GM18502 (cell line): ENCODE measurements at regions not wholly inside any gene's neighbourhood (a gene's known extent, or its start where the extent isn't known, plus 50 kb on each side); places are given as distances from the start of the nearest gene placed in this dataset.

Experiments used
- ATAC-seq: cut with Tn5 transposase; IDR thresholded peaks from one replicate; pipeline ENCODE4 v1.9.1; 2021; ENCODE audit warnings: mild to moderate bottlenecking; ENCODE audit not compliant: unreplicated experiment, poor library complexity

DNA sequence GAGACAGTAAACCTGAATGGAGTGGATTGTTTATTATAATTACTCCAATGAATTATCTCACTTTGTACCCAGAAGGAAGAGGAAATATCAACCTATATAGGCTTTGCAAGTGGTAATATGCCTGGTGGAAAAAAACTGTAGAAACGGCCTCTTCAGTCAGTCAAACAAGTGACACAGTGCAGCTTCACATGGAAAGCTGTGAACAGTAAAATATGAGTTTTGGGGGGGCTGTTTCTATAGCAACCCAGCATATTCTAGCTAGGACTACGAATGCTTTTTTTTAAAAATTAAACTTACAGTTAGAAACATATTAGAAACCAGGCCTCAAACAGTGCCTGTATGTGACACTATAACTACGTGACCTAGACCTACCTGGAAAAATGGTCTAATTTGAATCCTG lies 150.1 kb downstream of the PPP1R2C start:
- no peak for ATAC-seq

- no peak for ATAC-seq
These were observed 153.4 kb downstream of the PPP1R2C start for GRCh38 chrX:42624524-42624923.

DNA sequence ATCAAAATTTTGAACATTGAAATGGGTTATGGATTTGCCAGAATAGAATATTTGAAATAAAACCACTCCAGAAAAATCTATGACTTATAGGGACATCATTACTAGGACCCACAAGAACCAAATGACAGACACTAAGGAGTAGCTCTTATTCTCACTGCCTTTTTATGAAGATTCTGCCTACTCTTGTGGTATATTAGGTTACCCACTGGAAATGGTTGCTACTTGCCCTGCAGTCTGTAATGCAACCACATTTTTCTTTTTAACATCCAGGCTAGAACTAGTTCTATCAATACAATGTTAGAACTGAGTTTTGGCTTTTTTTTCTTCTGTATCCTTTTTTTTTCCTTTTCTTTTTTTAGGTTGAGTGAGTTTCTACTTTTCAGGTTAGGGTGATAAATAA lies 158.9 kb downstream of the PPP1R2C start:
- no peak for ATAC-seq

DNA sequence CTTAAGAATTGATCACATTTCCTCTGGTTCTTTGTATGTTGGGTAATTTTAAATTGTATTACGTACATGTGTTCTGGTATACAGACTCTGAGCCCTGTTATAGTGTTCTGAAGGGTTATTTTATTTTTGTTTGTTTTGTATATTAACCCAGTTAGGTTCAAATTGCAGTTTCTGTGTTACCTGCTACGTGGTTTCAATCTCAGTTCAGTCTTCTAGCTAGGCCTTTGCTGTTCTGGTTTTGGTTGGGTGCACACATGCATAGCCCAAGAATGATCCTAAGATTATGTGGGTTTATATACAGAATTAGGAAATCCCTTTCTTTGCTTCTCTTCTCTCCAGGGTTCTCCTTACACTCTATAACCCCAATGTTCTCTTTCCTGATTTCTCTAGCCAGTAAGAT lies 161.0 kb downstream of the PPP1R2C start:
- no peak for ATAC-seq

DNA sequence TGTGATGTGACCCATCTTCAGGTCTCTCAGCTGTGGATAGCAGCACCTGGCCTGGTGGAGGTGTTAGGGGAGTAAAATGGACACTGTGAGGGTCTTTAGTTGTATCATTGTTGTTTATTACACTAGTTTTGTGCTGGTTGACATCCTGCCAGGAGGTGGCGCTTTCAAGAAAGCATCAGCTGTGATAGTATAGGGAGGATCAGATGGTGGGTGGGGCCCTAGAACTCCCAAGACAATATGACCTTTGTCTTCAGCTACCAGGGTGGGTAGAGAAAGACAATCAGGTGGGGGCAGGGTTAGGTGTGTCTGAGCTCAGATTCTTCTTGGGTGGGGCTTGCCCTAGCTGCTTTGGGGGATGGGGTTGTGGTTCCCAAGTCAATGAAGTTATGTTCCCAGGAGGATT lies 162.8 kb downstream of the PPP1R2C start:
- no peak for ATAC-seq

GRCh38 chrX:42606591-42606990 lies 171.4 kb downstream of the PPP1R2C start:
- no peak for ATAC-seq

- no peak for ATAC-seq
These were observed 173.7 kb downstream of the PPP1R2C start for GRCh38 chrX:42604302-42604701.

DNA sequence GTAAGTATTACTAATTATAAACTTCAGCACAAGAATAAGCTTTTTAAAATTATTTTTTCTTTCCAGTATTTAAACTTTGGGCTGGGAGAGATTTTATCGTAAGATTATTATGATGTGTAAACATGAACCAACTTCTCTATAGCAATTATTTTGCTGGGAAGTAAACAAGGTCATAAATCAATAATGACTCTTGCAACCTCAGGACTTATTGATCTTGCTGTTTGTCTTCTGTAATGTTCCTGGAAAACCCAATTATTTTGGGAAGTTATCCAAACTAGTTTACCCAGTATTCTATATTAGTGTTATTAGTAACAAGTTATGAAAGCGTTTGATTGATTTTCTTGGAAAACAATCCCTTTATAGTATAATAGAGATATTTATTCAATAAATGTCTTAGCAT lies 174.9 kb downstream of the PPP1R2C start:
- ATAC-seq = no peak

DNA sequence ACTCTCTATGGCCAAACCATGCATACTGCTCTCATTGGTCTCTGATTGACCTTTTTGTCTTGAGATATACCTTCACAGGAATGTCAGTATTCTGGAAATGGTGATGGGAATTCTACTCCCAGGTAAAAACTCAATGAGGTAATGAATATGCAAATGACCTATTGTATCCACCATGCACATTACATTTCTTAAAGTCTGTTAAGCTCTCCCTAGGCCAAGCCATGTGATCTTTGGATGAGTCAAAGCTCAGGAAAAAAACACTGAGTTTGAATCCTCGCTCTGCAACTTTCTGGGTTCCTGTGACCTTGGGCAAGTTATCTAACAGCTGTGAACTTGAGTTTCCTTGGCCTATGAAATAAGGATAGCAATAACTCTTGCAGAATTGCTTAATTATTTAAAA lies 175.4 kb downstream of the PPP1R2C start:
- no peak for ATAC-seq

DNA sequence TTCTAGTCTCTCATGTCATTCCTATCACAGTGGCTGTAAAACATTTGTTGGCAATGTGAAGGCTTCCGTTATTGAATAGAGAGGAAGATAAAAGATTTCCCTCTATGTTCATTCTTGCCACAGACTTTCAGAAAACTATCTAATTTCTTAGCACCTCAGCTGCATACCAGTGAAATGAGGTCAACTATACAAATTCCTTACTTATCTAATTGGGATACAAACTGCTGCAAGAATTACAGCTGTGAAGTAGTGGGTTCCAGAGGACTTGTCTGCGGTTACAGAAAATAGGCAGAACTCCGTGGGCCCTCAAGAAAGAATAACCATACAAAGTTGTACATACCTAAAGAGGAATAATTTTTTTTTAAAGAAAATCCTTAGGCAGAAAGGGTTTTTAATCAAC lies 175.8 kb downstream of the PPP1R2C start:
- no peak for ATAC-seq

DNA sequence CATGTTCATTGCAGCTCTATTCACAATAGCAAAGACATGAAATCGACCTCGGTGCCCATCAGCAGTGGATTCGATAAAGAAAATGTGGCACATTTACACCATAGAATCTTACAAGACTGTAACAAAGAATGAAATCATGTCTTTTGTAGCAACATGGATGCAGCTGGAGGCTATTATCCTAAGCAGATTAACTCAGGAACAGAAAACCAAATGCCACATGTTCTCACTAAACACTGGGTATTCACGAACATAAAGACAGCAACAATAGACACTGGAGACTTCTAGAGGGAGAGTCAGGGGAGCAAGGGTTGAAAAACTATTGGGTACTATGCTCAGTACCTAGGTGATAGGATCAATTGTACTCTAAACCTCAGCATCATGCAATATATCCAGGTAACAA lies 180.5 kb downstream of the PPP1R2C start:
- ATAC-seq = no peak

- ATAC-seq = no peak
These were observed 191.9 kb downstream of the PPP1R2C start for GRCh38 chrX:42585842-42586621.

GRCh38 chrX:42577936-42578470 lies 200.0 kb downstream of the PPP1R2C start:
- ATAC-seq = no peak

GRCh38 chrX:42567268-42567667 lies 210.7 kb downstream of the PPP1R2C start:
- ATAC-seq = no peak

DNA sequence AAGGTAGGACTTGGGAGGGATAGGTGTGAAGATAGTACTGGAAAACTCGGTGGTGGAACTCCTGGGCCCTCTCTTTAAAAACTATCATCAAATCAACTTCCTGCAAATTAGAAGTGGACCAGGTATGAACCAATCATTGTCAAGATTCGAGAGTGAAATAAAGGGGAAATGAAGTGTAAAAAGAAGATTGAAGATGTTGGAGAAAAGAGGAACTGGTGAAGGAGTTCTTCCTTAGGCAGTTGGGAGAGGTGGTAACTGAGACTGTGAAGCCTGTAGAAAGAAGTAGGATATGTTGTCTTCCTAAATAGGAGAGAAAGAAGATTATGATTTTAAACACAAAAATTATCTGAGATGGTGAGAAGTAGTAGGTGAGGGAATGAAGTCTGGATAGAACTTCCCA lies 212.2 kb downstream of the PPP1R2C start:
- ATAC-seq = no peak

DNA sequence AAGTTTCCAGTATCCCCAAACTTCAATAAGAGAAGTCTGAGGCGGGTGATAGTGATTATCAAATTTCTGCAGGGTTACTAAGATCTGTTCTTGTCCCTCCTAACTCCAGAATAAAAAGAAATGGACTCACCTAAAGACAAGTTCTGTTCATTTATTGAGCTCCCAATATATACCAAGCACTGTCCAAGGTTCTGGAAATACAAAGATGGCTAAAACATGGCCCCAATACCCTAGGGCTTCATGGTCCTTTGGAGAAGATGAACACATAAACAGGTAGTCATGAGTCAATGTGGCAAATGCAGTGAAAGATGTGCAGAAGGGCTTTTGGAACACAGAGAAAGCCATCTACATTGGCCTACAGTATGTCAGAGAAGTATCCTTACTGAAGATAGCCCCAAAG lies 231.2 kb downstream of the PPP1R2C start:
- ATAC-seq = no peak

DNA sequence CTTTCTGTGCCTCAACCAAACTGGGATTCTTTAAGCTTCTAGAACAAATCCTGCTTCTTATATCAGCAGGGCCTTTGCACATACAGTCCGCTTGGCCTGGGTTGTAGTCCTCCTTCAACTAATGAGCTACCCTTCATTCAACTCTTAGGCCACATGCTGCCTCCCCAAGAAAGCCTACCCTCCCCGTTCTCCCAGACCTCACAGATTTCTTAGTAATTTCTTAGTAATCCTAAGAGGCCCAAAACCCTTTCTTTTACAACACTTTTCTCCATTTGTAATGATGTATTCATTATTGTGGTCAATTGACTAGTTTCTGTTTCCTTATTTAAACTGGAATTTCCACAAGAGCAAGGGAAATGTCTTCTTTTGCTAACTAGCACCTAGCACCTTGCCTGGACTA lies 233.1 kb downstream of the PPP1R2C start:
- ATAC-seq = no peak

DNA sequence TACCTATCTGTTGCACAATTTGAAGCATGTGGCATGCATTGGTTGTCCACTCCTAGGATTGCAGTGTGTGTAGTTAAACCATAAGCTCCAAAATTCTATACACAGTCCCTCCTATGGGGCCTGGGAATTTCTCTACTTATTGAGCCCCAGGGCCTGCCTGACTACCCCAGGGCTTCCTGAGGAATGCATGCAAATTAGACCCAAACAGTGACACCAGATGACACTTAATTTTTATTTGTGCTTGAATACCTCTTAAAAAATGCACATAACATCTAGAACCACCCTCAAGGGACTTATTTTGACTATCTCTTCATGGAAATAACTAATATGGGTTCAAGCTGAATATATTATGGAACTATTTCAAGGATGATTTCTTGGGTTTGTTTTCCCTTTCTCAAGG lies 236.4 kb downstream of the PPP1R2C start:
- ATAC-seq = no peak

- no peak for ATAC-seq
These were observed 237.8 kb downstream of the PPP1R2C start for GRCh38 chrX:42540146-42540545.

DNA sequence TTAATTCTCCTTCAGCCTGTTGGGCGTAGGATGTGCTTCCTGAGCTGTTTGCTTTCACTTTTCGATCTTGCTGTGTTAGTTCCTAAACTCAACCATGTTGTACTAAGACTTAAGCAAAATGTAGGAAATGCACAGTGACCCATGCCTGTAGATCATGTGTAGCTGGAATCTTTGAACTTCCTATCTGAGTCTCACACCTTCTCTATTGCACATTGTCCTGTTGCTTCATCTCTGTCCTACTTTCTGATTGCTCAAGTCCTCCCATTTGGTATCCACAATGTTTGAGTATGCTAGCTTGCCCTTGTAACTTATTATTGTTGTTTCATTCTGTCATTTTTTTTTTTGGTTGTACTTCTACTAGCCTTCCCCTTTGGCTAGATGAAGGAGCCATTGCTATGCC lies 239.6 kb downstream of the PPP1R2C start:
- ATAC-seq = no peak

- no peak for ATAC-seq
These were observed 241.7 kb downstream of the PPP1R2C start for GRCh38 chrX:42536286-42536685.

DNA sequence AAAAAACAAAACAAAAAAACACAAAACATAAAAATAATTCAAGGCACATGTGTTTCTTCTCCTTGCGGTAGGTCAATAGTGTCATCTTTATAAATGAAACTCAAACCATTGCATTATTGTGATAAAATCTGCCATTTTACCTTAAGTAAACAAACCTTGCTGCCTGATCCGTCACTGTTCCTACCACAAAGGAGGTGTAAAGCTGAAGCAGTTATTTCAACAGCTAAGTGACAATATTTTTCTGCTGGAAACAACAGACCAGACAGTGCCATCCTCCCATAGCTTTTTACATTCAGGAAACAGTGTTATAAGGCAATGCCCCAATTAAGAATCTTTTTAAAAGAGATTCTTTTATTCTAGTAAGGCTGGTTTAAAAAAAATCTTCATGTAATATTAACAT lies 242.7 kb downstream of the PPP1R2C start:
- no peak for ATAC-seq
